Endodermal cell (in vitro differentiated cells): ENCODE measurements at regions not wholly inside any gene's neighbourhood (a gene's known extent, or its start where the extent isn't known, plus 50 kb on each side); places are given as distances from the start of the nearest gene placed in this dataset.

Experiments used
- DNase-seq: peaks from one replicate; pipeline ENCODE4 v3.0.0-alpha.2; 2017
- H3K27ac ChIP-seq: 2 replicates; pipeline ENCODE4 v1.5.1; 2013; ENCODE audit warnings: mild to moderate bottlenecking, low read depth, low read length, moderate library complexity
- H3K27me3 ChIP-seq: 2 replicates; pipeline ENCODE4 v1.6.1; 2013; ENCODE audit warnings: mild to moderate bottlenecking, low read length, moderate library complexity; ENCODE audit not compliant: insufficient read depth, control insufficient read depth, poor library complexity, severe bottlenecking
- H3K36me3 ChIP-seq: 2 replicates; pipeline ENCODE4 v1.7.0; 2013; ENCODE audit warnings: mild to moderate bottlenecking, low read length, moderate library complexity; ENCODE audit not compliant: control insufficient read depth, insufficient read depth
- H3K4me1 ChIP-seq: one replicate; pipeline ENCODE4 v1.7.0; 2013; ENCODE audit warnings: low read length; ENCODE audit not compliant: control insufficient read depth, insufficient read depth
- H3K4me3 ChIP-seq: 2 replicates; pipeline ENCODE4 v1.5.1; 2013; ENCODE audit warnings: mild to moderate bottlenecking, low read length, moderate library complexity
- H3K9ac ChIP-seq: 2 replicates; pipeline ENCODE4 v1.6.1; 2013; ENCODE audit warnings: mild to moderate bottlenecking, low read length, moderate library complexity; ENCODE audit not compliant: poor library complexity, severe bottlenecking; ENCODE audit errors: extremely low read depth
- H3K9me3 ChIP-seq: 2 replicates; pipeline ENCODE4 v1.6.1; 2013; ENCODE audit warnings: mild to moderate bottlenecking, low read length, moderate library complexity; ENCODE audit not compliant: control insufficient read depth
- H3K27ac Mint-ChIP-seq: 2 replicates; pipeline ENCODE4 v1.8.0; 2020; ENCODE audit warnings: mixed read lengths
- H3K27me3 Mint-ChIP-seq: 2 replicates; pipeline ENCODE4 v1.8.0; 2021; ENCODE audit warnings: mild to moderate bottlenecking, mixed read lengths; ENCODE audit not compliant: insufficient read depth
- H3K36me3 Mint-ChIP-seq: 2 replicates; pipeline ENCODE4 v1.8.0; 2020; ENCODE audit warnings: low read depth, mixed read lengths
- H3K4me1 Mint-ChIP-seq: 2 replicates; pipeline ENCODE4 v1.8.0; 2020; ENCODE audit warnings: mixed read lengths
- H3K4me3 Mint-ChIP-seq: 2 replicates; pipeline ENCODE4 v1.8.0; 2020; ENCODE audit warnings: mild to moderate bottlenecking, moderate library complexity, mixed read lengths
- H3K9me3 Mint-ChIP-seq: 2 replicates; pipeline ENCODE4 v1.8.0; 2020; ENCODE audit warnings: mild to moderate bottlenecking, mixed read lengths
- CTCF ChIP-seq: fragments of 200-600 bp; sonication (generic); conservative IDR thresholded peaks from 2 replicates; pipeline ENCODE4 v1.5.0; 2021; ENCODE audit warnings: antibody characterized with exemption, mild to moderate bottlenecking
- WGBS, 2 experiments: methylation state at CpG; one replicate each; pipeline versions ENCODE4 v1.1.5 to v1.1.7; 2013; ENCODE audit warnings: missing lambda C conversion rate in 2 of 2, mixed read lengths in 1 of 2; ENCODE audit not compliant: insufficient coverage in 1 of 2, insufficient read length in 1 of 2; 5-methylcytosine and 5-hydroxymethylcytosine counted together

DNA sequence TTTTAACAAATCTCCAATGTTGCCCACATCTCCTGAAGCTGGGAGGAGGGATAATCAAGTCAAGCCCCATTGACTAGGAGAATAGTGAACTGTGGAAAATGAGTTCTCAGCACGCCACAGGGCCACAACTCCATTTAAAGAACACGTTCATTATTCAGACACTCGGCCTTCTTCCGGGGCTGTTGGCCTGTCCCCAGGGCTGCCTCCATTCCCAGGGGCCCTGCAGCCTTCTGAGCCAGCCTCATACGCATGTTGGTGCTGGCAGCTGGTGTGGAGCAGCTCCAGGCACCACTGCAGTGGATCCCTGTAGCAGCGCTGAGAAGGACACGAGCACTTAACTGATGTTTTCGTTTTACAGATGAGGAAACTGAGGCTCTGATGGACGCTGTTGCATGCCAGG is 87.5 kb upstream of the RCN1 start:
- no peak for DNase-seq
- Mint-ChIP-seq H3K4me1 (peaks cover 4% of the 10 kb centered on the region), H3K4me3 (no peak overlapping the region), H3K27me3 (peaks cover 21% of the 10 kb centered on the region), H3K36me3 (no peaks in the 10 kb centered on the region), H3K27ac (no peak overlapping the region), H3K9me3 (no peaks in the 10 kb centered on the region)
- no peaks in the 10 kb centered on the region for H3K9me3 ChIP-seq
- H3K9ac ChIP-seq, result no peak overlapping the region
- no peak overlapping the region for H3K27ac ChIP-seq
- TF ChIP-seq CTCF, result no peak
- no peaks in the 10 kb centered on the region for H3K27me3 ChIP-seq
- H3K4me1 ChIP-seq, result peaks cover 5% of the 10 kb centered on the region
- 81 to 87% methylated on average over 8 to 9 of the region's 9 CpGs for WGBS, 2 experiments
- H3K4me3 ChIP-seq, result no peak overlapping the region
- H3K36me3 ChIP-seq, result no peaks in the 10 kb centered on the region

GRCh38 chr11:32002311-32002710 is 88.6 kb upstream of the RCN1 start:
- Mint-ChIP-seq H3K4me3 (no peak overlapping the region), H3K9me3 (no peaks in the 10 kb centered on the region), H3K27me3 (peaks cover 21% of the 10 kb centered on the region), H3K36me3 (no peaks in the 10 kb centered on the region), H3K4me1 (peaks cover 4% of the 10 kb centered on the region), H3K27ac (no peak overlapping the region)
- Histone ChIP-seq H3K4me3 (no peak overlapping the region), H3K9ac (no peak overlapping the region), H3K27me3 (no peaks in the 10 kb centered on the region), H3K9me3 (no peaks in the 10 kb centered on the region), H3K27ac (no peak overlapping the region), H3K36me3 (no peaks in the 10 kb centered on the region), H3K4me1 (peaks cover 5% of the 10 kb centered on the region)
- no peak for DNase-seq
- TF ChIP-seq CTCF, result no peak
- 84% methylated on average over 2 of the region's 2 CpGs; no CpG with 5 or more reads in 1 of the 2 experiments for WGBS, 2 experiments

DNA sequence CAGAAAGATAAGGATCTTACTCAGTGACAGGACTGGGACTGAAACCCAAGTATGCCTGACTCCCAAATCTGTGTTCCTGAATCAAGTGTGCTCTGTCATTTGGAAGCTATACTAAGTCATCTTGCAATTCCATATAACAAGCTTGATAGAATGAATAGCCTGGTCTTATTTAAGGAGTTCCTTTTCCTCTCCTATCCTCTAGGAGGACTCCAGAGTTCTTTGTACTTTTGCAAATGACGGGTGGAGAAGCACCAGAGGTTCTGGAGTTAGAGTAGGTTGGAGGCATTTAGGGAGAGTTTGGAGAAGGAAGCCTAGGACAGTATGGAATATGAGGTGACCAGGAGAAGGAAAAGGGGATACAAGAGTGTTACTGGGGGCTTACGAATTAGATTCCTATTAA is 92.9 kb upstream of the RCN1 start:
- no peak for DNase-seq
- no peaks in the 10 kb centered on the region for H3K9me3 ChIP-seq
- H3K27ac ChIP-seq, result no peak overlapping the region
- no peaks in the 10 kb centered on the region for H3K4me1 Mint-ChIP-seq
- TF ChIP-seq CTCF, result peak; percentile 47
- no peak overlapping the region for H3K9ac ChIP-seq
- H3K27me3 ChIP-seq, result no peaks in the 10 kb centered on the region
- H3K9me3 Mint-ChIP-seq, result no peaks in the 10 kb centered on the region
- H3K4me1 ChIP-seq, result no peaks in the 10 kb centered on the region
- H3K4me3 Mint-ChIP-seq, result no peak overlapping the region
- no peaks in the 10 kb centered on the region for H3K36me3 ChIP-seq
- 88 to 100% methylated on average over 1 to 2 of the region's 2 CpGs for WGBS, 2 experiments
- no peaks in the 10 kb centered on the region for H3K36me3 Mint-ChIP-seq
- H3K27me3 Mint-ChIP-seq, result peaks cover 6% of the 10 kb centered on the region
- H3K4me3 ChIP-seq, result no peak overlapping the region
- no peak overlapping the region for H3K27ac Mint-ChIP-seq
